Activated CD8-positive, alpha-beta T cell treated with anti-CD3 and anti-CD28 coated beads for 36 hours (primary cell): ENCODE measurements at regions not wholly inside any gene's neighbourhood (a gene's known extent, or its start where the extent isn't known, plus 50 kb on each side); places are given as distances from the start of the nearest gene placed in this dataset.
A peak's percentile ranks its signal among the peaks of the same experiment; 100 is the strongest.

Source experiments
- ATAC-seq: fragments of 200-7000 bp; cut with Tn5 transposase; one replicate; pipeline ENCODE4 v1.10.0; 2021; ENCODE audit warnings: mild to moderate bottlenecking, moderate library complexity
- CTCF ChIA-PET: fragments of 350-600 bp; sonication (Branson Sonifier 250); formaldehyde crosslinking; loops from one replicate; lab custom pipeline; 2021; ENCODE audit warnings: antibody characterized with exemption; lab: Charles Lee
- POLR2A ChIA-PET: fragments of 350-600 bp; sonication (Branson Sonifier 250); formaldehyde crosslinking; loops from one replicate; lab custom pipeline; 2021; ENCODE audit warnings: antibody characterized with exemption; lab: Charles Lee
- DNase-seq: peaks from one replicate; pipeline ENCODE4 v3.0.0-alpha.2; 2020
- H3K27ac Mint-ChIP-seq: one replicate; pipeline ENCODE4 v1.8.0; 2021; ENCODE audit warnings: mild to moderate bottlenecking, mixed read lengths
- H3K27me3 Mint-ChIP-seq: one replicate; pipeline ENCODE4 v1.8.0; 2021; ENCODE audit warnings: mixed read lengths
- H3K36me3 Mint-ChIP-seq: one replicate; pipeline ENCODE4 v1.8.0; 2021; ENCODE audit warnings: low read depth, mixed read lengths
- H3K4me1 Mint-ChIP-seq: one replicate; pipeline ENCODE4 v1.8.0; 2021; ENCODE audit warnings: low read depth, mixed read lengths
- H3K4me3 Mint-ChIP-seq: one replicate; pipeline ENCODE4 v1.8.0; 2021; ENCODE audit warnings: mild to moderate bottlenecking, moderate library complexity, mixed read lengths
- H3K9me3 Mint-ChIP-seq: one replicate; pipeline ENCODE4 v1.8.0; 2021; ENCODE audit warnings: mixed read lengths
- intact Hi-C: fragments of 100-400 bp; cut with micrococcal nuclease; formaldehyde crosslinking; loops from one replicate; pipeline ENCODE4 v1.10.0; 2022
- TF ChIP-seq, protein P1 (sequence below): fragments of 200-600 bp; IDR thresholded peaks from one replicate; pipeline ENCODE4 v1.8.0; 2022; ENCODE audit warnings: antibody characterized with exemption, mild to moderate bottlenecking

DNA sequence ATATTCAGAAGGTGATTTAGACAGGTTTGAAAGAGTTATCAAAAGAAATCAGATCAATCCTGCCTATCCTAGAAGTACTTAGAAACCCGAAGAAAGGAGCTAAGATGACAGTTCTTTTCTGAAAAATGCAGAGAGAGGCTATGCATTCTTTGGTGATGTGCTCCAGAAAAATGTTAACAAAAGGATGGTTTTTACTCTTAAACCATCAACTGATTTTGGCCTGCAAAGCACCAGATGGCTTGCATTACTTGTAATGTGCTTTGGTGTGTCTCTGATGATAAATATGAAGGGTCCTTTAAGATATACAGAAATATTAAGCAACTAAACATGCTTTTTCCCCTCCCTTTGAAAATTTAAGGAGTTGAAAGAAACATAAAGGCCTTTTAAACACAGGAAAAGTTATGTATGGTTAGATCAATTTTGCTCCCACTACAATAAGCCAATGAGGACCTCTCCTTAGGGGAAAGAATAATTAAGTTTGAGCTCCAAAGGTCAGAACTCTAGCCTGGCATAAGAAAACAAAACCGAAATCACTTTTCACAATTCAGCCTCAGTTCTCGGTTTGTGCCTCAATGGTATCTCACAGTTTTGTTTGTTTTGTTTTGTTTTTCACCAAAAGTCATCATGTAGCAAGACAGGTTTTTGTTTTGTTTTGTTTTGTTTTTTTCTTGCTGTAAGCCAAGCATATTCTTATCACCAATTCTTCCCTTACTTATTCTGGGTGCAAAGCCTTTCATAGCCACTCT, 302.4 kb upstream of the NT5C1B start:
- CTCF ChIA-PET = no interaction called here
- ATAC-seq (no peak), DNase-seq (no peak)
- no peak overlapping the region for H3K4me3 Mint-ChIP-seq
- H3K27me3 Mint-ChIP-seq = no peaks in the 10 kb centered on the region
- TF ChIP-seq, protein P1, sequence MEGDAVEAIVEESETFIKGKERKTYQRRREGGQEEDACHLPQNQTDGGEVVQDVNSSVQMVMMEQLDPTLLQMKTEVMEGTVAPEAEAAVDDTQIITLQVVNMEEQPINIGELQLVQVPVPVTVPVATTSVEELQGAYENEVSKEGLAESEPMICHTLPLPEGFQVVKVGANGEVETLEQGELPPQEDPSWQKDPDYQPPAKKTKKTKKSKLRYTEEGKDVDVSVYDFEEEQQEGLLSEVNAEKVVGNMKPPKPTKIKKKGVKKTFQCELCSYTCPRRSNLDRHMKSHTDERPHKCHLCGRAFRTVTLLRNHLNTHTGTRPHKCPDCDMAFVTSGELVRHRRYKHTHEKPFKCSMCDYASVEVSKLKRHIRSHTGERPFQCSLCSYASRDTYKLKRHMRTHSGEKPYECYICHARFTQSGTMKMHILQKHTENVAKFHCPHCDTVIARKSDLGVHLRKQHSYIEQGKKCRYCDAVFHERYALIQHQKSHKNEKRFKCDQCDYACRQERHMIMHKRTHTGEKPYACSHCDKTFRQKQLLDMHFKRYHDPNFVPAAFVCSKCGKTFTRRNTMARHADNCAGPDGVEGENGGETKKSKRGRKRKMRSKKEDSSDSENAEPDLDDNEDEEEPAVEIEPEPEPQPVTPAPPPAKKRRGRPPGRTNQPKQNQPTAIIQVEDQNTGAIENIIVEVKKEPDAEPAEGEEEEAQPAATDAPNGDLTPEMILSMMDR = no peak
- no peaks in the 10 kb centered on the region for H3K9me3 Mint-ChIP-seq
- H3K27ac Mint-ChIP-seq = no peak overlapping the region
- no peaks in the 10 kb centered on the region for H3K4me1 Mint-ChIP-seq
- POLR2A ChIA-PET = no interaction called here
- H3K36me3 Mint-ChIP-seq = no peaks in the 10 kb centered on the region
- intact Hi-C loops = no loop called here

DNA sequence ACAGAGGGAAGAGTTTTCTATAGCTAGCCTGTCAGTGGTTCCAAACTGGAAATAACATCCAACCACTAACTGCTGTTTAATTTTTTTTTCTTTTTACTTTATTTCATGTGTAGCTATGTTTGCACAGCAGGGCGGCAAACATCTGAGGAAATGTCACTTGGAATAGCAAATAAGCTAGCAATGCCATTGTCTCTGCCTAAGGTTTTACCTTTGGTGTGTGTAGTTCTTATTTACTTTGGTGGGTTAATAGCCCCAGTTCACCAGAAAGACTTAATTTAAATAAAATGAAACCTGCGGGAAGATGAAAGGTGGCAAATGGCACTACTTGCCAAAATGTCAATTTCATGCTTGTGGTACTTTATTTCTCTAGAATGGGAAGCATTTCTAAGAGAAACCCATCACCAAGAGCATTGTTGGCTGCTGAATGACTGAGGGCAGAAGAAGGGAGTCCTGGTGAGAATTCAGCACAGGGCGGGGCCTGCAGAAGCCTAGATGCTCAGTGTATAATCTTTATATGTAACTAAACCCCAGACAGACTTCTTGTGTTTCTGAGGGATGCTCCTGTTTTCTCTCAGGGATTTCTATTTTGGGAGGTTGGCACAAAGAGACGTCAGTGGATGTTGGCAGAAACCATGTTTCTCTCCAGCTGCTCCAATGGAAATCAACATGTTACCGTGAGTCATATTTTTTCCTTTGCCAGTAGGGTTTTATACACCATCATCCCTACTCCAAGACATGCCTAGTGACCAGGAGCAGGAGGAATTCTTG, 300.4 kb upstream of the NT5C1B start:
- H3K4me1 Mint-ChIP-seq = no peaks in the 10 kb centered on the region
- H3K36me3 Mint-ChIP-seq = no peaks in the 10 kb centered on the region
- intact Hi-C loops = no loop called here
- H3K4me3 Mint-ChIP-seq = no peak overlapping the region
- POLR2A ChIA-PET = no interaction called here
- CTCF ChIA-PET = no interaction called here
- H3K27me3 Mint-ChIP-seq = no peaks in the 10 kb centered on the region
- ATAC-seq (no peak), DNase-seq (no peak)
- H3K27ac Mint-ChIP-seq = no peak overlapping the region
- no peaks in the 10 kb centered on the region for H3K9me3 Mint-ChIP-seq
- TF ChIP-seq, protein P1 = no peak

DNA sequence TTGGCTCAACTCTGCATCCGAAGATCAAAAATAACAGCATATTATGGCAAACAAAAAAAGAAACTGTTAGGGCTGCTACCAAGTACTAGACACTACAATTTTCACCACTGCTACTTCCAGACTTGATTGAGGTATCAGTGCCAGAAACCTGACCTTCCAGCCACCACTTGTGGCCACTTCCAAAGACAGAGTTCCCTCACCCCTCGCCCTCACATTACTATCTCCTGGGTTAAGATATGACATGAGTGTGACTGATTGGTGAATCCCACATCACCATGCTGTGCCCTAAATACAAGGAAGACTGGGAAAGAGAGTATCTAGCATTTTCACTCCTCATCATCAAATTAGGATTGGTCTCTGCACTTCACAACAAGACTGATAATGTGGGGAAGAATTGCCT, 296.1 kb upstream of the NT5C1B start:
- H3K4me1 Mint-ChIP-seq = no peaks in the 10 kb centered on the region
- intact Hi-C loops = no loop called here
- DNase-seq = no peak
- CTCF ChIA-PET = no interaction called here
- H3K27me3 Mint-ChIP-seq = no peaks in the 10 kb centered on the region
- POLR2A ChIA-PET = no interaction called here
- H3K36me3 Mint-ChIP-seq = no peaks in the 10 kb centered on the region
- no peaks in the 10 kb centered on the region for H3K9me3 Mint-ChIP-seq
- TF ChIP-seq, protein P1 = no peak
- H3K27ac Mint-ChIP-seq = no peak overlapping the region
- H3K4me3 Mint-ChIP-seq = no peak overlapping the region
- no peak for ATAC-seq

DNA sequence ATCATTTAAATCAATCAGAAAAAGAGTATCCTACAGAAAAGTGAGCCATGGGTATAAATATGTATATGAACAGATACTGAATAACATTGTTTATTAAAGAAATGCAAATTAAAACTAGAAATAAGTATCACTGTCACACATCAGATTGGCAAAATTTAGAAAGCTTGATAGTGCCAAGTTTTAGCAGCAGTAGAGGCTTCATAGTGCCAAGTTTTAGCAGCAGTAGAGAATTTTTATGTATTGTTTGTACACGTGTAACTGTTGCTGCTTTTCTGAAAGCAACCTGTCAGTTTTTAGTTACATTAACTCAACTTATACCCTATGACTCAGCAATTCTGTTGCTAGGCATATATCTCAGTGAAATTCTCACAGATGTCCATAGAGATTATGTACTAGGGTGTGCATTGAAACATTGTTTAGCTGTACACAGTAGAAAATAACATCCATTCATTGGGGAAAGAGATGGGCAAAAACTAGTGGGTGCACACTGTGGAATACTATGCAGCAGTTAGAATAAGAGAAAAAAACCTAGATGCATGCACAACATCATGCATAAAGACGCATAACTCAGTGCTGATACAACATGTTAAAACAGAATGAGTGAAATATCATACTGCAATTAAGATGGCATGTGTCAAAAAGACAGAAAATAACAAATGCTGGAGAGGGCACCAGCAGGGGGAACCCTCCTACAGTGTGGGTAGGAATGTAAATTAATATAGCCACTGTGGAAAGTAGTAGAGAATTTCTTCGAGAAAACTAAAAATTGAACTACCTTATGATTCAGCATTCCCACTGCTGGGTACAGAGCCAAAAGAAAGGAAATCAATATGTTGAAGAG, 294.5 kb upstream of the NT5C1B start:
- DNase-seq (peak; percentile 33), ATAC-seq (no peak)
- Mint-ChIP-seq H3K4me3 (no peak overlapping the region), H3K4me1 (no peaks in the 10 kb centered on the region), H3K9me3 (no peaks in the 10 kb centered on the region), H3K27me3 (no peaks in the 10 kb centered on the region), H3K27ac (no peak overlapping the region), H3K36me3 (peaks cover 3% of the 10 kb centered on the region)
- CTCF ChIA-PET = no interaction called here
- POLR2A ChIA-PET = no interaction called here
- intact Hi-C loops = no loop called here
- TF ChIP-seq, protein P1 = no peak
